Trophoblast cell (in vitro differentiated cells and primary cell): ENCODE measurements at regions not wholly inside any gene's neighbourhood (a gene's known extent, or its start where the extent isn't known, plus 50 kb on each side); places are given as distances from the start of the nearest gene placed in this dataset.

Source experiments
- DNase-seq, 2 donors: peaks; one replicate each; pipeline ENCODE4 v3.0.0-alpha.2; 2016
- H2AFZ ChIP-seq: 2 replicates; pipeline ENCODE4 v1.6.1; 2013; ENCODE audit warnings: low read length, moderate library complexity, mild to moderate bottlenecking; ENCODE audit not compliant: insufficient read depth, poor library complexity
- H2AK5ac ChIP-seq: 2 replicates; pipeline ENCODE4 v1.6.1; 2013; ENCODE audit warnings: mild to moderate bottlenecking, low read length
- H2BK120ac ChIP-seq: 2 replicates; pipeline ENCODE4 v1.6.1; 2013; ENCODE audit warnings: low read length, mild to moderate bottlenecking, moderate library complexity; ENCODE audit not compliant: insufficient read depth, poor library complexity
- H2BK12ac ChIP-seq: 2 replicates; pipeline ENCODE4 v1.6.1; 2013; ENCODE audit warnings: mild to moderate bottlenecking, low read length, moderate library complexity
- H2BK5ac ChIP-seq: 2 replicates; pipeline ENCODE4 v1.6.1; 2013; ENCODE audit warnings: low read length, low read depth, moderate library complexity, mild to moderate bottlenecking; ENCODE audit not compliant: poor library complexity
- H3K14ac ChIP-seq: 2 replicates; pipeline ENCODE4 v1.6.1; 2013; ENCODE audit warnings: mild to moderate bottlenecking, low read length
- H3K18ac ChIP-seq: 2 replicates; pipeline ENCODE4 v1.6.1; 2013; ENCODE audit warnings: mild to moderate bottlenecking, low read length
- H3K23ac ChIP-seq: 2 replicates; pipeline ENCODE4 v1.6.1; 2013; ENCODE audit warnings: low read length
- H3K27ac ChIP-seq: 2 replicates; pipeline ENCODE4 v1.5.1; 2013; ENCODE audit warnings: low read depth, mild to moderate bottlenecking, inconsistent platforms, low read length, moderate library complexity
- H3K27me3 ChIP-seq: 2 replicates; pipeline ENCODE4 v1.6.1; 2013; ENCODE audit warnings: inconsistent platforms, mild to moderate bottlenecking, low read length, moderate library complexity; ENCODE audit not compliant: insufficient read depth
- H3K36me3 ChIP-seq, 2 experiments: 1 replicate in 1 of 2; 2 replicates in 1 of 2; pipeline ENCODE4 v1.6.1; 2013; ENCODE audit warnings: low read length in 2 of 2, mild to moderate bottlenecking in 2 of 2, moderate library complexity in 1 of 2; ENCODE audit not compliant: insufficient read depth in 2 of 2, control insufficient read depth in 1 of 2
- H3K4ac ChIP-seq: 2 replicates; pipeline ENCODE4 v1.6.1; 2013; ENCODE audit warnings: low read depth, mild to moderate bottlenecking, low read length, moderate library complexity
- H3K4me1 ChIP-seq, 2 experiments: 1 replicate in 1 of 2; 2 replicates in 1 of 2; pipeline ENCODE4 v1.6.1; 2013; ENCODE audit warnings: low read length in 2 of 2, mild to moderate bottlenecking in 2 of 2, moderate library complexity in 1 of 2; ENCODE audit not compliant: insufficient read depth in 2 of 2, control insufficient read depth in 1 of 2
- H3K4me2 ChIP-seq: 2 replicates; pipeline ENCODE4 v1.6.1; 2013; ENCODE audit warnings: inconsistent platforms, mild to moderate bottlenecking, low read length, moderate library complexity
- H3K4me3 ChIP-seq: 2 replicates; pipeline ENCODE4 v1.5.1; 2013; ENCODE audit warnings: mild to moderate bottlenecking, low read depth, low read length, inconsistent platforms
- H3K79me1 ChIP-seq: one replicate; pipeline ENCODE4 v1.6.1; 2013; ENCODE audit warnings: low read length
- H3K79me2 ChIP-seq: 2 replicates; pipeline ENCODE4 v1.6.1; 2013; ENCODE audit warnings: low read length, mild to moderate bottlenecking; ENCODE audit not compliant: control insufficient read depth, insufficient read depth, poor library complexity
- H3K9ac ChIP-seq: 2 replicates; pipeline ENCODE4 v1.6.1; 2013; ENCODE audit warnings: mild to moderate bottlenecking, low read length
- H3K9me3 ChIP-seq: 2 replicates; pipeline ENCODE4 v1.6.1; 2013; ENCODE audit warnings: low read depth, mild to moderate bottlenecking, control low read depth, inconsistent platforms, low read length; ENCODE audit not compliant: insufficient read depth
- H4K12ac ChIP-seq: 2 replicates; pipeline ENCODE4 v1.6.1; 2013; ENCODE audit warnings: low read depth, mild to moderate bottlenecking, low read length, moderate library complexity
- H4K8ac ChIP-seq: 2 replicates; pipeline ENCODE4 v1.6.1; 2013; ENCODE audit warnings: low read depth, mild to moderate bottlenecking, low read length, moderate library complexity
- H4K91ac ChIP-seq: one replicate; pipeline ENCODE4 v1.6.1; 2013; ENCODE audit warnings: low read depth, mild to moderate bottlenecking, low read length, moderate library complexity
- WGBS: extraction: QIAGEN DNeasy Blood & Tissue Kit; methylation state at CpG from one replicate; pipeline ENCODE4 v1.1.7; 2013; ENCODE audit warnings: missing lambda C conversion rate; ENCODE audit not compliant: insufficient read length, insufficient coverage; ENCODE audit errors: extremely low coverage; 5-methylcytosine and 5-hydroxymethylcytosine counted together

DNA sequence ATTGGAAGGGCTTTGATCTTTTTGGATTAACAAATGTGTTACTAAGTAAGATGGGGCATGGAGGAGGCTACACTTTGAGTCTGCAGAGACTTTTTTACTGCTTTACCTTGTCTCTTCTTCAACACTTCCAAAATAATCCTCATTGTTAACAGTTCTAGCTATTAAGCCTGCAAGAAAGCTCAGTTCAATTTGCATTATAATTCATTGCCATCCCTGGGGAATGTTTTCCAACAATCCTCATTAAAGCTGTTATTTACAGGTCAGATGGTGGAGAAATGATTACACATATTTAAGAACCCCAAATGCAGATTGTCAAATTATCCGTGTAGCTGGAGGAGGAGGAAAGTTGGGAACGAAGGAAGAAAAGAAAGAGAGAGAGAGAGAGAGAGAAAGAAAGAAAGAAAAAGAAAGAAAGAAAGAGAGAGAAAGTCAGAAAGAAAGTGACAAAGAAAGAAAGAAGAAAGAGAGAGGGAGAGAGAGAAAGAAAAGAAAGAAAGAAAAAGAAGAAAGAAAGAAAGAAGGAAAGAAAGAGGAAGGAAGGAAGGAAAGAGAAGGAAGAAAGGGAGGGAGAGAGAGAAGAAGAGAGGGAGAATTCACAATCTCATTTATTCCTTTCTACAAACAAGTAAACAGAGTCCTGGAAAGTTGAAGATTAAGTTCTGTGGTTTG lies 443.9 kb downstream of the INSC start:
- no CpG with 5 or more reads among the region's 2 CpGs for WGBS
- no peak overlapping the region for H3K23ac ChIP-seq
- no peaks in the 10 kb centered on the region for H3K4me1 ChIP-seq
- H3K4me2 ChIP-seq, result no peak overlapping the region
- no peak overlapping the region for H3K18ac ChIP-seq
- H2AK5ac ChIP-seq, result no peak overlapping the region
- no peak overlapping the region for H2BK5ac ChIP-seq
- no peak overlapping the region for H3K27ac ChIP-seq
- no peak overlapping the region for H3K4ac ChIP-seq
- no peak overlapping the region for H2AFZ ChIP-seq
- no peaks in the 10 kb centered on the region for H3K79me2 ChIP-seq
- no peak overlapping the region for H4K91ac ChIP-seq
- H3K36me3 ChIP-seq, result no peaks in the 10 kb centered on the region
- H4K8ac ChIP-seq, result no peak overlapping the region
- H3K9me3 ChIP-seq, result no peaks in the 10 kb centered on the region
- no peak overlapping the region for H2BK120ac ChIP-seq
- peaks cover under 1% of the 10 kb centered on the region for H3K27me3 ChIP-seq
- H2BK12ac ChIP-seq, result no peak overlapping the region
- no peak overlapping the region for H3K4me3 ChIP-seq
- H3K14ac ChIP-seq, result no peak overlapping the region
- no peak overlapping the region for H4K12ac ChIP-seq
- H3K9ac ChIP-seq, result no peak overlapping the region
- H3K79me1 ChIP-seq, result no peaks in the 10 kb centered on the region
- no peak for DNase-seq

DNA sequence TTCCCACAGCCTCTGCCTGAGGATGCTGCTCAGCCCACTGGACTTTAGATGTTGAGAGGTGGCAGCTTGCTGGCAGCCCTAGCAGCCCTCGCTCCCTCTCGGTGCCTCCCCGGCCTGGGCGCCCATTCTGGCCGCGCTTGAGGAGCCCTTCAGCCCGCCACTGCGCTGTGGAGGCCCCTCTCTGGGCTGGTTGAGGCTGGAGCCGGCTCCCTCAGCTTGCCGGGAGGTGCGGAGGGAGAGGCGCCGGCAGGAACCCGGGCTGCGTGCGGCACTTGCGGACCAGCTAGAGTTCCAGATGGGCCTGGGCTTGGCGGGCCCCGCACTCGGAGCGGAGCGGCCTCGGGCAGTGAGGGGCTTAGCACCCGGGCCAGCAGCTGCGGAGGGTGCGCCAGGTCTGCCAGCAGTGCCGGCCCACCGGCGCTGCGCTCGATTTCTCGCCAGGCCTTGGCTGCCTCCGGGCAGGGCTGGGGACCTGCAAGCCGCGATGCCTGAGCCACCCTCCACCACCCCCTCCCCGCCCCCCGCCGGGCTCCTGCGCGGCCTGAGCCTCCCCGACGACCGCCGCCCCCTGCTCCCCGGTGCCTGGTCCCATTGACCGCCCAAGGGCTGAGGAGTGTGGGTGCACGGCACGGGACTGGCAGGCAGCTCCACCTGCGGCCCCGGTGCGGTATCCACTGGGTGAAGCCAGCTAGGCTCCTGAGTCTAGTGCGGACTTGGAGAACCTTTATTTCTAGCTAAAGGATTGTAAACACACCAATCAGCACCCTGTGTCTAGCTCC lies 446.2 kb downstream of the INSC start:
- peaks cover 3% of the 10 kb centered on the region for H3K27me3 ChIP-seq
- no peak overlapping the region for H3K4me3 ChIP-seq
- DNase-seq, result no peak
- H2BK120ac ChIP-seq, result no peak overlapping the region
- no peak overlapping the region for H3K4me2 ChIP-seq
- no peak overlapping the region for H4K91ac ChIP-seq
- no peaks in the 10 kb centered on the region for H3K4me1 ChIP-seq
- H3K9me3 ChIP-seq, result no peaks in the 10 kb centered on the region
- no peak overlapping the region for H3K23ac ChIP-seq
- H2BK12ac ChIP-seq, result no peak overlapping the region
- no peak overlapping the region for H4K8ac ChIP-seq
- no peak overlapping the region for H3K4ac ChIP-seq
- H3K79me1 ChIP-seq, result no peaks in the 10 kb centered on the region
- H2AK5ac ChIP-seq, result no peak overlapping the region
- H3K79me2 ChIP-seq, result no peaks in the 10 kb centered on the region
- WGBS, result no CpG with 5 or more reads among the region's 52 CpGs
- no peaks in the 10 kb centered on the region for H3K36me3 ChIP-seq
- no peak overlapping the region for H2AFZ ChIP-seq
- H3K27ac ChIP-seq, result no peak overlapping the region
- H4K12ac ChIP-seq, result no peak overlapping the region
- no peak overlapping the region for H2BK5ac ChIP-seq
- H3K14ac ChIP-seq, result no peak overlapping the region
- no peak overlapping the region for H3K18ac ChIP-seq
- H3K9ac ChIP-seq, result no peak overlapping the region

DNA sequence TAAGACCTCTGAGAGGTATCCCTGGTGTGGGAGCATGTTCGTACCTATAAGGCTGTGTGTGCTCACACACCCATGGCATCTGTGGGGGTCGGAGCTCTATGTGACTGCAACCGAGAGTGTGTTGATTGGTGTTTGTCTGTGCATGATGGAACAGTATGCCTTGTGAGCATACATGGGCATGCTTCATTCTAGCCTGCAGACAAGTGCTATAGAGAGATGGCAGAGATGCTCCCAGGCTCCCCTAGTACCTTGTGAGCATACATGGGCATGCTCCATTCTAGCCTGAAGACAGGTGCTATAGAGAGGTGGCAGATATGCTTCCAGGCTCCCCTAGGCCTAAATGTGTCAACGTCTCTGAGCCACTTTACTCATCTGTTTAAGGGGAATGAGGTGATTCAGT lies 447.5 kb downstream of the INSC start:
- Histone ChIP-seq H4K12ac (no peak overlapping the region), H3K36me3 (no peaks in the 10 kb centered on the region), H3K27me3 (peaks cover 3% of the 10 kb centered on the region), H3K4me1 (no peaks in the 10 kb centered on the region), H4K8ac (no peak overlapping the region), H3K14ac (no peak overlapping the region), H3K23ac (no peak overlapping the region), H3K4ac (no peak overlapping the region), H3K4me3 (no peak overlapping the region), H3K79me2 (no peaks in the 10 kb centered on the region), H3K79me1 (no peaks in the 10 kb centered on the region), H2BK120ac (no peak overlapping the region), H3K18ac (no peak overlapping the region), H2BK5ac (no peak overlapping the region), H2AK5ac (no peak overlapping the region), H2AFZ (no peak overlapping the region), H4K91ac (no peak overlapping the region), H3K9me3 (no peaks in the 10 kb centered on the region), H3K4me2 (no peak overlapping the region), H2BK12ac (no peak overlapping the region), H3K27ac (no peak overlapping the region), H3K9ac (no peak overlapping the region)
- no peak for DNase-seq
- no CpG with 5 or more reads among the region's 4 CpGs for WGBS

- Histone ChIP-seq H4K91ac (no peak overlapping the region), H3K9me3 (no peaks in the 10 kb centered on the region), H3K4me3 (no peak overlapping the region), H4K8ac (no peak overlapping the region), H3K4me1 (no peaks in the 10 kb centered on the region), H2AFZ (no peak overlapping the region), H3K4ac (no peak overlapping the region), H2BK12ac (no peak overlapping the region), H3K4me2 (no peak overlapping the region), H3K79me2 (no peaks in the 10 kb centered on the region), H3K23ac (no peak overlapping the region), H3K14ac (no peak overlapping the region), H3K79me1 (no peaks in the 10 kb centered on the region), H3K18ac (no peak overlapping the region), H3K27ac (no peak overlapping the region), H3K9ac (no peak overlapping the region), H3K36me3 (no peaks in the 10 kb centered on the region), H4K12ac (no peak overlapping the region), H2BK5ac (no peak overlapping the region), H2AK5ac (no peak overlapping the region), H3K27me3 (peaks cover 3% of the 10 kb centered on the region), H2BK120ac (no peak overlapping the region)
- no CpG with 5 or more reads among the region's 3 CpGs for WGBS
- no peak for DNase-seq
These were observed 448.3 kb downstream of the INSC start for GRCh38 chr11:15563054-15563453.
